ENCODE measurements at regions not wholly inside any gene's neighbourhood (a gene's known extent, or its start where the extent isn't known, plus 50 kb on each side); places are given as distances from the start of the nearest gene placed in this dataset.
"Not testable (repeated sequence)": the region's sequence is repeated elsewhere in the genome, so short reads cannot be mapped to it uniquely, and the experiment has no call there.

DNA sequence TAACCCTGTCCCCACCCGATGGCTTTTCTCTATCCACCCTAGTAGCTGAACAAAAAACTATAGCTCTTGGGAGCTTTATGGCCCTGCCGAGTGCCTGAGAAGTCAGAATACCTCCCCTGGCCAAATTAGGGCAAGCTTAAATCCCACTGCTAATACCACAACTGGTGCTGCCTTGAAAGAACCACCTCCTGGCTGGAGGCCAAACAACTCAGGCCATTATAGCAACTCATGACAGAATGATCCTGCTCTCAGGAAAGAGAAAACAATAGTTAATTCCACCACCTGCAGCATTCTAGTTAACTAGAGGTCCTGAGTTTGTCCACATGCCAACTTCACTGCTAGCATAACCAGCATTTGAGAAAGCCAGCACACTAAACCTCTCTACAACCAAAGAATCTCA lies 123.2 kb downstream of the RTP4 start:
- DNase-seq (ENCODE audit: low read depth), result no peak
- H3K4me3 ChIP-seq (ENCODE audit: low read depth, low read length), result no peak overlapping the region
- TF ChIP-seq, protein P1, sequence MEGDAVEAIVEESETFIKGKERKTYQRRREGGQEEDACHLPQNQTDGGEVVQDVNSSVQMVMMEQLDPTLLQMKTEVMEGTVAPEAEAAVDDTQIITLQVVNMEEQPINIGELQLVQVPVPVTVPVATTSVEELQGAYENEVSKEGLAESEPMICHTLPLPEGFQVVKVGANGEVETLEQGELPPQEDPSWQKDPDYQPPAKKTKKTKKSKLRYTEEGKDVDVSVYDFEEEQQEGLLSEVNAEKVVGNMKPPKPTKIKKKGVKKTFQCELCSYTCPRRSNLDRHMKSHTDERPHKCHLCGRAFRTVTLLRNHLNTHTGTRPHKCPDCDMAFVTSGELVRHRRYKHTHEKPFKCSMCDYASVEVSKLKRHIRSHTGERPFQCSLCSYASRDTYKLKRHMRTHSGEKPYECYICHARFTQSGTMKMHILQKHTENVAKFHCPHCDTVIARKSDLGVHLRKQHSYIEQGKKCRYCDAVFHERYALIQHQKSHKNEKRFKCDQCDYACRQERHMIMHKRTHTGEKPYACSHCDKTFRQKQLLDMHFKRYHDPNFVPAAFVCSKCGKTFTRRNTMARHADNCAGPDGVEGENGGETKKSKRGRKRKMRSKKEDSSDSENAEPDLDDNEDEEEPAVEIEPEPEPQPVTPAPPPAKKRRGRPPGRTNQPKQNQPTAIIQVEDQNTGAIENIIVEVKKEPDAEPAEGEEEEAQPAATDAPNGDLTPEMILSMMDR (IDR thresholded peaks at IDR 0.05; ENCODE audit: insufficient read depth, low read depth, low read length), result no peak

DNA sequence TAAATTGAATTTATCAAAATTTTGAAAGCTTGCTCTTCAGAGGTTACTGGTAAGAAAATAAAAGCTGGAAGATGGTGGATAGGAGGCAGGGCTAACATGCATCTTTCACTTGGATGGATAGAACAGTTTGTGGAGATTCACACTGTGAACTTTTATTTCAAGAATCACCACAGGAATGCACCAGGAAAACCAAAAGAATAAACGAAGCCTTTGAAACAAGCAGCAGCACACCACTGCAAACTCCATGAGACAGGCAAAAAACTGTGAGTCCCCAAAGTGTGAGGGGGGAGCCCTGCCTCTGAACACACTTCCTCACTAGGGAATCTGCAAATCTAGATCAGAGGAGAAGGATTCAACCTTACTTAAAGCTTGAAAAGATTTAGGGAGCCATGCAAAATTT lies 122.2 kb downstream of the RTP4 start:
- H3K4me3 ChIP-seq (ENCODE audit: low read depth, low read length), result no peak overlapping the region
- TF ChIP-seq, protein P1 (IDR thresholded peaks at IDR 0.05; ENCODE audit: insufficient read depth, low read depth, low read length), result no peak
- no peak for DNase-seq (ENCODE audit: low read depth)

DNA sequence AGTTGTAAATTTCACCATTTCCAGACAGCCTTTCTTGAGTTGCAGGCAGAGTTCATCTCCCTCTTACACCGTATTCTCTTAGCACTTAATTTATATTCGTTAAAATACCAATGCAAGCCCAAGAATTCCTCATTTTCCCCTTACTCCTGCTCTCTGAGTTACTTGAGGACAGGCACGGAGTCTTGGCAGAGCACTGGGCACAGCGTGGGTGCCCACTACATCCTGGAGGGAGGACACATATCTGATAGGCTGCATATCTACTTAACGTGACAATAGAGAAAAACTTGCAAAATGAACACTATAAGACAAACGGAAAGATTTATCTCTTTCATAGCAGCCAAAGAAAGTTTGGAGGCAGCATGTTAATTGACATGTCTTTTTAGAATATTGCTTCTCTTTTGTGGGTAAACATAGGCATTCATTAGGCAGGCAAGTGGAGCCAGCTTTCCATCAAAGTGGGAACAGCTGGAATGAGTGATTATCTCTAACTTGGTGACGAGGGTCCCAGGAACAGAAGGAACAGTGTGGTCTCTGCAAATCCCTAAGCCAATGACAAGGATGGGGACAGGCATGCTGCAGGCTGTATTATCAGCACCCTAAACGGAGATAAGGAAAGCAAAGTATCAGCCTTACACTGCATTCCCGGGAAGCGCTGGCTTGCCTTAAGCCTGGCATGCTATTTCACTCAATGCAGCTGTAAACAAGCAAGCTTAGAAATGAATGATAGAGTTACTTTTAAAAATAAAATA lies 116.5 kb downstream of the RTP4 start:
- no peak for DNase-seq (ENCODE audit: low read depth)
- TF ChIP-seq, protein P1 (IDR thresholded peaks at IDR 0.05; ENCODE audit: insufficient read depth, low read depth, low read length), result no peak
- no peak overlapping the region for H3K4me3 ChIP-seq (ENCODE audit: low read depth, low read length)

DNA sequence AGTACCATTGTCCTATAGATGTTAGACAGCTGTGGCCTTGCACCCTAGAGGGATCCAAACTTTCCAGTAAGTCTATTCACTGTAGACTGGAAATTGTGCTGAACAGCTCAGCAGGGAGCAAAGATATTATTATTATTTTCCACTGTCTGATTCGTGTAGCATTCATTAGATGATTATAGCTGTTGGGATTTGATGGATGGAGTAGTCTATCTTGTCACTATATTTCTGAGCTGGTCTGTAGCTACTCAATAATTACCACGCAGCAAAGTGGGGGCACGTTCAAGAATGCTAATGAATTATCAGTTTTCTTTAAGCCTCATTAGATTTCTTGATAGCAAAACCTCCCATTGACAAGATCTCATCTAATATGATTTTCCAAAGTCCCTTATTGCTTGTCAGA lies 113.2 kb downstream of the RTP4 start:
- no peak for DNase-seq (ENCODE audit: low read depth)
- TF ChIP-seq, protein P1 (IDR thresholded peaks at IDR 0.05; ENCODE audit: insufficient read depth, low read depth, low read length), result no peak

DNA sequence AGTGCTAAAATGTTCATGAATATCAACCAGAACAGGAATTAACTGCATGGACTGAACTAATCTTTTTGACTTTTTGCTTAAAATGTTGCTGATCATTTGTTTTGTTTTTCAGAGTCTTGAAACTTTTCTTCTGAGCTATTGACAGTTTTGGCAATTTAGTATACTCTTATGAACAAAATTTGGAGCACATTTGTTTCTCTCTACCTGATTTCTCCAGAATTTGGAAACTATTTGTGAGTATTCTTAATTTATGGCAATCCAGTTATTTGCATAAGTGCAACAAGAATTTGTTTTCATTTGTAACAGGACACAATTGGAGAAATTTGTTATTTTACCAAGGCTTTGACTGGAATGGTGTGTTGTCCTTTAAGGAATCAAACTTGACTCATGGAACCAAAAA lies 107.4 kb downstream of the RTP4 start:
- not testable (repeated sequence) for DNase-seq (ENCODE audit: low read depth); H3K4me3 ChIP-seq (ENCODE audit: low read depth, low read length)

More for the DNA sequence above, 113.2 kb downstream of the RTP4 start:
- H3K4me3 ChIP-seq (ENCODE audit: low read depth, low read length), result no peak overlapping the region

DNA sequence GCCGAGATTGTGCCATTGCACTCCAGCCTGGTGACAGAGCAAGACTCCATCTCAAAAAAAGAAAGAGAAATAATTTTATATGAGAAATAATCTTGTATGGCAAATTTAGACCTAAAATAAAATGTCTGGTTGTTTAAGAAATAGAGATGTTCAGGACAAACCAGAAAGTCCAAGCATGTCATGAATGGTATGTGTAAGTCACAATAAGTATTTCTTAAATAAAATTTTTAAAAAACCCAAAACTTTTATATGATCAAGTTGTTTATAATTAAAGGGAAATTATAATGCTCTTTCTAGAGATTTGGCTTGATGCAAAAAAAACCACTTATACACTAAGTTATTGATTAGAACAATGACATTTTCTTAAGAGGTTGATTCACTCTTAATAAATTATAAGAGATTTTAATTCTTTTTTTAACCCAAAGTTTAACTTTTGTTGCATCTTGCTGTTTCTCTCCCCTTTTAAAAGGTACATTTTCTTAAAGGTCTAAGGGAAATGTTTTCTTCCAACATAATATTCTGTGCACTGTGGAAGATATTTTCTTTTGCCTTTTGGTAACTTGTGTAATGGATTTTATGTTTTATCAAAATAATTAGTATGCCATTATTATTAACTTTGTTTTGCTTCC lies 105.7 kb downstream of the RTP4 start:
- DNase-seq (ENCODE audit: low read depth), result no peak
- no peak overlapping the region for H3K4me3 ChIP-seq (ENCODE audit: low read depth, low read length)
- TF ChIP-seq, protein P1 (IDR thresholded peaks at IDR 0.05; ENCODE audit: insufficient read depth, low read depth, low read length), result no peak

DNA sequence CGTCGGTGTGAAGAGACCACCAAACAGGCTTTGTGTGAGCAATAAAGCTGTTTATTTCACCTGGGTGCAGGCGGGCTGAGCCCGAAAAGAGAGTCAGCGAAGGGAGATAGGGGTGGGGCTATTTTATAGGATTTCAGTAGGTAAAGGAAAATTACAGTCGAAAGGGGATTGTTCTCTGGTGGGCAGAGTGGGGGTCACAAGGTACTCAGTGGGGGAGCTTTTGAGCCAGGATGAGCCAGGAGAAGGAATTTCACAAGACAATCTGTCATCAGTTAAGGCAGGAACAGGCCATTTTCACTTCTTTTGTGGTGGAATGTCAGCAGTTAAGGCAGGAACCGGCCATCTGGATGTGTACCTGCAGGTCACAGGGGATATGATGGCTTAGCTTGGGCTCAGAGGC lies 98.1 kb downstream of the RTP4 start:
- DNase-seq (ENCODE audit: low read depth); H3K4me3 ChIP-seq (ENCODE audit: low read depth, low read length): not testable (repeated sequence)

DNA sequence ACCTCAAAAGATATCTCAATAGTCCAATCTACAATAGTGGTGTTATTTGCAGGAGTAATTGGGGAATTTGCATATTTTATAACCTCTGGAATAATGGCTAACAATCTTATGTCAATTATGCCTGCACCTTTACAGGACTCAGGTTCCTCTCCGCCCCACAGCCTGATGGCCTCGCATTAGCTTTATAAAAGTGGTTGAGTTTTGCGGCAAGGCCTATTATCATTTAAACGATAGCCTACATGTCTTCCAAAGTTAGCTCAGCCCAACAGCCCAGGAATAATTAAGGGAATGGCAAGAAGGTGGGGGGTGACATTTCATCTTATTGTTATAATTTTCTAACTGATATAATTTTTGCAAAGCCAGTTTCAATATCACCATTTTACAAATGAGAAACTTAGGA lies 97.3 kb downstream of the RTP4 start:
- DNase-seq (ENCODE audit: low read depth), result no peak
- TF ChIP-seq, protein P1 (IDR thresholded peaks at IDR 0.05; ENCODE audit: insufficient read depth, low read depth, low read length), result no peak

More for the DNA sequence above, 97.3 kb downstream of the RTP4 start:
- no peak overlapping the region for H3K4me3 ChIP-seq (ENCODE audit: low read depth, low read length)

Measured in fibroblast of villous mesenchyme (primary cell).